OCI-LY7 (cell line): ENCODE measurements at regions not wholly inside any gene's neighbourhood (a gene's known extent, or its start where the extent isn't known, plus 50 kb on each side); places are given as distances from the start of the nearest gene placed in this dataset.

Experiments used
- BruUV-seq: library from RNA; stranded (reverse); fragments of 400-500 nt; replicated peaks from 2 replicates; lab custom pipeline; 2021; lab: Mats Ljungman, UMichigan
- CTCF ChIA-PET: fragments of 300-600 bp; sonication (Branson Sonifier 250); formaldehyde crosslinking; loops from one replicate; lab custom pipeline; 2022; ENCODE audit warnings: antibody characterized with exemption; ENCODE audit not compliant: unreplicated experiment; lab: Charles Lee
- POLR2A ChIA-PET: fragments of 300-600 bp; sonication (Branson Sonifier 250); formaldehyde crosslinking; loops from one replicate; lab custom pipeline; 2022; ENCODE audit warnings: antibody characterized with exemption; lab: Charles Lee
- DNase-seq: peaks from one replicate; pipeline ENCODE4 v3.0.0-alpha.2; 2015; ENCODE audit warnings: low spot score
- H2AFZ ChIP-seq: fragments of 200-600 bp; sonication (generic), shearing (Covaris generic); 2 replicates; pipeline ENCODE4 v1.6.1; 2014; ENCODE audit warnings: mild to moderate bottlenecking, antibody characterized with exemption, low read length, moderate library complexity
- H3K27ac ChIP-seq: fragments of 200-600 bp; sonication (generic); 2 replicates; pipeline ENCODE4 v1.5.1; 2014; ENCODE audit warnings: mixed run types, low read depth, mild to moderate bottlenecking, moderate library complexity, low read length, inconsistent platforms; ENCODE audit not compliant: poor library complexity, severe bottlenecking
- H3K36me3 ChIP-seq: fragments of 200-600 bp; sonication (generic); 2 replicates; pipeline ENCODE4 v1.6.1; 2014; ENCODE audit warnings: mild to moderate bottlenecking, antibody characterized with exemption, low read length, moderate library complexity, mixed read lengths; ENCODE audit not compliant: insufficient read depth
- H3K4me1 ChIP-seq: fragments of 200-600 bp; sonication (generic); 2 replicates; pipeline ENCODE4 v1.5.1; 2014; ENCODE audit warnings: mild to moderate bottlenecking, low read length; ENCODE audit not compliant: insufficient read depth, poor library complexity, severe bottlenecking
- H3K4me2 ChIP-seq: fragments of 200-600 bp; sonication (generic); 2 replicates; pipeline ENCODE4 v1.6.1; 2014; ENCODE audit warnings: mild to moderate bottlenecking, low read length
- H3K4me3 ChIP-seq: fragments of 200-600 bp; sonication (generic); 2 replicates; pipeline ENCODE4 v1.5.1; 2014; ENCODE audit warnings: mild to moderate bottlenecking, low read depth, low read length; ENCODE audit not compliant: poor library complexity, severe bottlenecking
- H3K79me2 ChIP-seq: fragments of 200-600 bp; sonication (generic); 2 replicates; pipeline ENCODE4 v1.6.1; 2016; ENCODE audit warnings: low read depth, mild to moderate bottlenecking, low read length, moderate library complexity, mixed read lengths; ENCODE audit not compliant: insufficient read depth
- H3K9me2 ChIP-seq: fragments of 200-600 bp; sonication (generic); 2 replicates; pipeline ENCODE4 v1.6.1; 2016; ENCODE audit warnings: mild to moderate bottlenecking, low read length, mixed read lengths; ENCODE audit not compliant: insufficient read depth
- H3K9me3 ChIP-seq: fragments of 200-600 bp; sonication (generic); 2 replicates; pipeline ENCODE4 v1.6.1; 2014; ENCODE audit warnings: mild to moderate bottlenecking, mixed run types, low read length, mixed read lengths
- H4K20me1 ChIP-seq: fragments of 200-600 bp; sonication (generic); 2 replicates; pipeline ENCODE4 v1.6.1; 2014; ENCODE audit warnings: mild to moderate bottlenecking, antibody characterized with exemption, low read length, moderate library complexity, mixed read lengths; ENCODE audit not compliant: insufficient read depth
- EZH2phosphoT487 ChIP-seq: fragments of 200-600 bp; sonication (generic); IDR thresholded peaks from 2 replicates; pipeline ENCODE4 v1.6.1; 2018; ENCODE audit warnings: low read depth, borderline replicate concordance, mild to moderate bottlenecking, mixed run types, antibody characterized with exemption, low read length, moderate library complexity, mixed read lengths
- intact Hi-C: fragments of 100-400 bp; cut with micrococcal nuclease; formaldehyde crosslinking; loops from one replicate; pipeline ENCODE4 v1.10.0; 2022; ENCODE audit not compliant: unreplicated experiment
- TF ChIP-seq, protein P1 (sequence below): fragments of 200-600 bp; sonication (generic); conservative IDR thresholded peaks from 2 replicates; pipeline ENCODE4 v1.5.1; 2014; ENCODE audit warnings: mild to moderate bottlenecking, antibody characterized with exemption, low read length, moderate library complexity, mixed read lengths

DNA sequence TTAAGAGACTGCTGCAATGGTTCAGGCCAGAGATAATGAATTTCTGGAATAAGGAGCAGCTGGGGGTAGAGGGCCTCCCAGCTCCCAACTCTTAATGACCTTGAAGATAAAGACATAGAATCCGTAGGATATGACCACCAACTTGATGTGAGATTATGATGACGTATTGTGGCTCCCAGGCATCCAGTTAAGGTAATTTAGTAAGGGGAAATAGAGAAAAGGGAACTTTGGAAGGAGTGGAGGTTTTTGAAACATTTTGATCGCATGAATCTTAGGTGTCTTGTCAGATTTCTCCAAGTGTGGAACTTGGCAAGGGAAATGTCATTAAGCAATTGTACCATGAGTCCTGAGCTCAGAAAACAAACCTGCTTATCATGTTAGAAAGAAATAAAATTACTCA is 277.3 kb upstream of the TANK start:
- Histone ChIP-seq H3K79me2 (no peaks in the 10 kb centered on the region), H3K4me2 (no peak overlapping the region), H3K9me2 (no peaks in the 10 kb centered on the region; the same call in 1 of the 2 replicates), H3K4me1 (no peaks in the 10 kb centered on the region), H2AFZ (no peak overlapping the region), H3K9me3 (no peaks in the 10 kb centered on the region), H3K4me3 (no peak overlapping the region), H4K20me1 (no peaks in the 10 kb centered on the region), H3K36me3 (no peaks in the 10 kb centered on the region), H3K27ac (no peak overlapping the region)
- ChIA-PET CTCF (no interaction called here), POLR2A (interaction anchor here (0.6 to 1.3 kb wide), 3 partner anchors 10 to 374 kb away, joined by 3 to 6 read pairs (median 4); no protein-coding TSS in a partner anchor)
- intact Hi-C loops, result no loop called here
- TF ChIP-seq, protein P1, sequence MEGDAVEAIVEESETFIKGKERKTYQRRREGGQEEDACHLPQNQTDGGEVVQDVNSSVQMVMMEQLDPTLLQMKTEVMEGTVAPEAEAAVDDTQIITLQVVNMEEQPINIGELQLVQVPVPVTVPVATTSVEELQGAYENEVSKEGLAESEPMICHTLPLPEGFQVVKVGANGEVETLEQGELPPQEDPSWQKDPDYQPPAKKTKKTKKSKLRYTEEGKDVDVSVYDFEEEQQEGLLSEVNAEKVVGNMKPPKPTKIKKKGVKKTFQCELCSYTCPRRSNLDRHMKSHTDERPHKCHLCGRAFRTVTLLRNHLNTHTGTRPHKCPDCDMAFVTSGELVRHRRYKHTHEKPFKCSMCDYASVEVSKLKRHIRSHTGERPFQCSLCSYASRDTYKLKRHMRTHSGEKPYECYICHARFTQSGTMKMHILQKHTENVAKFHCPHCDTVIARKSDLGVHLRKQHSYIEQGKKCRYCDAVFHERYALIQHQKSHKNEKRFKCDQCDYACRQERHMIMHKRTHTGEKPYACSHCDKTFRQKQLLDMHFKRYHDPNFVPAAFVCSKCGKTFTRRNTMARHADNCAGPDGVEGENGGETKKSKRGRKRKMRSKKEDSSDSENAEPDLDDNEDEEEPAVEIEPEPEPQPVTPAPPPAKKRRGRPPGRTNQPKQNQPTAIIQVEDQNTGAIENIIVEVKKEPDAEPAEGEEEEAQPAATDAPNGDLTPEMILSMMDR, result no peak
- TF ChIP-seq EZH2phosphoT487, result no peak
- DNase-seq, result no peak
- no TSS peak for BruUV-seq

DNA sequence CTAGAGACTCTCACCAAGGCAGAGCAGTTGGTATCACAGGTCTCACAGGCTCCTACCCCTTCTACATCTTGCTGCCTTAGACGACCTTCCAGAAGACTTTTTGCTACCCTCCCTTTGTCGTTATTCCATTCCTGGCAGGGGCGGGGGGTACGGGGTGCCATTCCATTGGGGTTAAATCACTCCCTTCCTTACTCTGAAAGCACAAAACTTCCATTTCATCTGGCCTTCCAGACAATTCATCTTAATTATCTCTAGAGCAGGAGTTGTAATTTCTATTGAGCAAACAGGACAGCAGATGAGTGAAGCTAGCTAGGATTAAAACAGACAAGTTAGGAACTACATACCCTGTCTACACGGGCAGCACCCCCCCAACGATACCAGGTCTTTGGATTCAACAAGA is 276.2 kb upstream of the TANK start:
- Histone ChIP-seq H3K4me2 (no peak overlapping the region), H3K4me3 (no peak overlapping the region), H3K27ac (no peak overlapping the region), H3K79me2 (no peaks in the 10 kb centered on the region), H4K20me1 (no peaks in the 10 kb centered on the region), H3K9me2 (no peaks in the 10 kb centered on the region; the same call in 1 of the 2 replicates), H3K4me1 (no peaks in the 10 kb centered on the region), H2AFZ (no peak overlapping the region), H3K9me3 (no peaks in the 10 kb centered on the region), H3K36me3 (no peaks in the 10 kb centered on the region)
- intact Hi-C loops, result no loop called here
- no TSS peak for BruUV-seq
- DNase-seq, result no peak
- POLR2A ChIA-PET, result interaction anchor here (0.7 to 1.3 kb wide), 3 partner anchors 11 to 1199 kb away, joined by 3 read pairs; no protein-coding TSS in a partner anchor
- no peak for TF ChIP-seq EZH2phosphoT487
- TF ChIP-seq, protein P1, result no peak
- CTCF ChIA-PET, result no interaction called here

DNA sequence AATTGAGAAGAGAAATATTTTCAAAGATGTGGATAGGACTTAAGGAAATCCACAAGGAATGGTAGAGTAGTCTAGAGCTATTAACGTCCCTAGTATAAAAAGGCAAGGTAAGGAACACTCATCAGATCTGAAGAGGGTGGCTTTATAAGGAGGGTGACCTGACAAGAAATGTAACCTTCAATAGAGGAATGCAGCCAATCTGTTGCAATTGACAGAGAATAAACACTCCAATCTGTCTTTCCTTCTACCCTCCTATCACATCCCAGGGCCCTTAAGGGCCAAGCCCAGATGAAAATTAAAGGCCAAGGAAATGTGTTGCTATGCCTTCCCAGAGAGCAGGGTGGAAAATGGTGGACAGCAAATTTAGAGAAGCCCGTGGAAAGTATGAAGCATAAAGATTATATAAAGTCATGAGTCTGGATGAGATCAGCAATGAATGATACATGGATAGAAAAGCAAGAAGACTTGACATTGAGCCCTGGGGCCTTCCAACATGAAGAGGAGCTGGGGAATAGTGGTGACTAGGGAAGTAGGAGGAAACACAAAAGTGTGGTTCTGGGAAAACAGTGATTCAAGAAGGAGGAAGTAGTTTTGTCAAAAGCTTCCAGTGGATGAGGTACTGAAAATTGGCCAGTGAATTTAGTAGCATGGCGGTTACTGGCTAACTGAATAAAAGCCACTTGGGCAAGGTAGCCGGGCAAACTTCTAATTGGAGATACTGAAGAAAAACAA is 270.6 kb upstream of the TANK start:
- H3K79me2 ChIP-seq, result no peaks in the 10 kb centered on the region
- DNase-seq, result no peak
- H2AFZ ChIP-seq, result no peak overlapping the region
- TF ChIP-seq, protein P1, result no peak
- TF ChIP-seq EZH2phosphoT487, result no peak
- H3K9me2 ChIP-seq, result no peaks in the 10 kb centered on the region
- intact Hi-C loops, result no loop called here
- no peak overlapping the region for H3K4me3 ChIP-seq
- H4K20me1 ChIP-seq, result no peaks in the 10 kb centered on the region
- H3K36me3 ChIP-seq, result no peaks in the 10 kb centered on the region
- no TSS peak for BruUV-seq
- no peak overlapping the region for H3K4me2 ChIP-seq
- H3K9me3 ChIP-seq, result no peaks in the 10 kb centered on the region
- H3K27ac ChIP-seq, result no peak overlapping the region
- no peaks in the 10 kb centered on the region for H3K4me1 ChIP-seq
- ChIA-PET POLR2A (interaction anchor here (0.7 to 1.2 kb wide), 2 partner anchors 18 to 813 kb away, joined by 3 read pairs; no protein-coding TSS in a partner anchor), CTCF (no interaction called here)
